GM21447 (cell line): ENCODE measurements at regions not wholly inside any gene's neighbourhood (a gene's known extent, or its start where the extent isn't known, plus 50 kb on each side); places are given as distances from the start of the nearest gene placed in this dataset.

ENCODE experiments used
- ATAC-seq: cut with Tn5 transposase; IDR thresholded peaks from one replicate; pipeline ENCODE4 v1.9.1; 2021; ENCODE audit not compliant: unreplicated experiment

DNA sequence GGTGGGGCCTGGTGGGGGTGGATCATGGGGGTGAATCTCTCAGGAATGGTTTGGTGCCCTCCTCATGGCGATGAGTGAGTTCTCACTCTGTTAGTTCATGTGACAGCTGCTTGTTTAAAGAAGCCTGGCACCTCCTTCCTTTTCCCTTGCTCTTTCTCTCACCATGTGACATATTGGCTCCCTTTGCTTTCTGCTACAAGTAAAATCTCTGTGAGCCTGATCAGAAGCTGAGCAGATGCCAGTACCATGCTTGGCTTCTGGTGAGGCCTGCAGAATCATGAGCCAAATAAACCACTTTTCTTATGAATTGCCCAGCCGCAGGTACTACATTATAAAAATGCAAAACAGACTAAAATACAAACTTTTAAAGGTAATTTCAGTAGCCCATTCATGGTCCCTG lies 73.4 kb upstream of the TEX51 start:
- no peak for ATAC-seq

- ATAC-seq, result no peak
These were observed 72.2 kb upstream of the TEX51 start for GRCh38 chr2:126826491-126826890.

GRCh38 chr2:126827371-126827770 lies 71.3 kb upstream of the TEX51 start:
- ATAC-seq, result no peak

DNA sequence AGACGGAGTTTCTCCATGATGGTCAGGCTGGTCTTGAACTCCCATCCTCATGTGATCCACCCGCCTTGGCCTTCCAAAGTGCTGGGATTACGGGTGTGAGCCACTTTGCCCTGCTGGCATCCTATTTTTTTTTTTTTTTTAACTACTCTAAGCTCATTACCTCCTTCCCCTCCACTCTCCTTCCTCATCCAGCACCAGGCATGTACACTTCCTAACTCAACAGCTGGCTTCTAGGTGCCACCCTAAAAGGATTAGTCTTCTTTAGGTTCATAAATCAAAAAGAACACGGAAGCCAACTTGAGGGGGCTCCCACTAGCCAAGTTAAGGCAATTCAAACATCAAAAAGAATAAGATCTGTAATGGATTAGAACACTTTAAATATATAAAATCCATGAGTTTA lies 70.6 kb upstream of the TEX51 start:
- no peak for ATAC-seq

- ATAC-seq, result no peak
These were observed 70.2 kb upstream of the TEX51 start for GRCh38 chr2:126828491-126828890.

GRCh38 chr2:126831234-126832005 lies 67.3 kb upstream of the TEX51 start:
- no peak for ATAC-seq

- no peak for ATAC-seq
These were observed 66.7 kb upstream of the TEX51 start for GRCh38 chr2:126832014-126832413.

- no peak for ATAC-seq
These were observed 65.9 kb upstream of the TEX51 start for GRCh38 chr2:126832757-126833156.

- no peak for ATAC-seq
These were observed 64.6 kb upstream of the TEX51 start for GRCh38 chr2:126834006-126834659.

DNA sequence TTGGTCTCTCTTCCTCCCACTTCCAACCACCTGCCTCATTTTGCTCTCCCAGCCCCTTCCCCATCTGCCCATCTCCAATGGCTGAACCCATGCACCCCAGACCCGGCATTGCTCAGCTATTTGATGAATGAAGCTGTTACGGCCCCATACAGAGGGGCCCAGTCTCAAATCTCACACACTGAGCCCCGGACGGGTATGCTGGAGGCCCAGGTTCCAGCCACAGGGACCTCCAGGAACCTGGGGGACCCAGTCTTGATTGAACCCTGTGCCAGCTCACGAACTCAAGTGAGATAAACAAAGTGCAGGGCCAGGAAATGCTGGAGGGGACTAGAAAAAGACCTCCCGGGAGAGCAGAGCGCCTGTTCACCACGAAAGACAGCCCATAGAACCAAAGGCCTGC lies 63.4 kb upstream of the TEX51 start:
- no peak for ATAC-seq

- ATAC-seq, result no peak
These were observed 62.9 kb upstream of the TEX51 start for GRCh38 chr2:126835831-126836230.

DNA sequence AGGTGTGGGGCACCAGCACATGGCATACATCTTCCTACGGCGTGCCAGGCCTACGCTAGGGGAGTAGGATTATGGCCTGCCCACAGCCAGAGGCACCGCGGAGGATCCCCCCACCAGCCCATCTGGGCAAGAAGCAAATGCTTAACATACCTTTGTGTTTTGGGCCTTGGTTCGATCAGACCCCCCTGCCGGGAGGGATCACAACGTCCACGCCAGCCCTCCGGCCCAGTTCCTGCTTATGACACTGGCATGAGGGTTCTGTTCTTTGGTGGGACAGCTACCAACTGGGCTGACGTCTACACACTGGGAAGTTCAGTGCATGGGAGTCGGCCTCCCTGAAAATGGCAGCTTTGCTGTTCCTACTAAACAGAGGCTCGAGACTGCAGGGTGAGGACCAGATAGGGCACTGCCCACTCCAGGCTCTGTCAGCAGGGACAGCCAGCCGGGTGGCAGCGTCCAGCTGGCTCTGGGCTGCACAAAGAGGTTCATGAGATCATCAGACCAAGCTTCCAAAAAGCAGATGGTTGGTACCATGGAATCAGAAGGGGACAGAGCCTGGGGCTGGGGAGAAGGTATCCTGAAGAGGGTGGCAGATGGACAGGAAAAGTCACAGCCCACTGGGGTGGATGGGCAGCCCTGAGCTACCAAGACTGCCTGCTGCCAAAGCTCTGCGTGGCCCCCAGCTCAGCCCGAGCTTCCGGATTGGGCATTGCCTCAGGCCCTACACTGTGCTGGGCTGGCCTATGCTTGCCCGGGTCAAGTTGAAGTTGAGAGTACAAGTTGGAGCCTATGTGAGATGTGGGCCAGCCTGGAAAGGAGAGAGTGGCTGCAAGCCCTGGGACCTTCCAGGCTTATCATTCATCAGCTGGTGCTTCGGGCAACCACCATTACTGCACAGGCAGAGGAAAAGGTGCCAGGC lies 61.7 kb upstream of the TEX51 start:
- no peak for ATAC-seq

GRCh38 chr2:126837966-126838715 lies 60.5 kb upstream of the TEX51 start:
- ATAC-seq, result no peak

DNA sequence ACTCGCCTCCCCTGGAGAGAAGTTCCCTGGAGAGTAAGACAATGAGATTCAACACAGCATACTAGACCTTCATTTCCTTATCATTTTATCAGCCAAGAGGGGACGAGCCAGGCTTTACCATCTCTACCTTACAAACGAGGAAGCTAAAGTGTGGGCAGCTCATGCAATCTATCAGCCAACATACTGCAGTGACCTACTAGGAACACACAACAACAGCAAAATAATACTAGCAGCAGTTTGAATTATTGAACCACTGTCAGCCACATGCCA lies 60.0 kb upstream of the TEX51 start:
- no peak for ATAC-seq

DNA sequence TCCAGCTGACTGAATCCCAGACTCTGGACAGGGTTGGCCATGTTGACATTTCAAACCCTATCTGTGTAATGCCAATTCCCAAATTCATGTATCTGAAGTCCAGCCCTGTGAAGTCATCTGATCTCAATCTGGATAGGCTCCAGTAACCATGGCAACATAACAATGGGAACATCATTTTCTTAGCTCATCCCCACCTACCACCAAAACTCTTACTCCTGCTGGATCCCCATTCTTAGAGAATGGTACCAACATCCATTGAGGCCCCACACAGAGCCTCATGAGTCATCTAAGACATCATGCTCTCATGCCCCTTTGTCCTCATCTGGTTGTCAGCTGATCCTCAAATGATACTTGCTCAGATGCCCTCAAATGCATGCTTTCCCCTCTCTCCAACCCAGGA lies 58.9 kb upstream of the TEX51 start:
- no peak for ATAC-seq

DNA sequence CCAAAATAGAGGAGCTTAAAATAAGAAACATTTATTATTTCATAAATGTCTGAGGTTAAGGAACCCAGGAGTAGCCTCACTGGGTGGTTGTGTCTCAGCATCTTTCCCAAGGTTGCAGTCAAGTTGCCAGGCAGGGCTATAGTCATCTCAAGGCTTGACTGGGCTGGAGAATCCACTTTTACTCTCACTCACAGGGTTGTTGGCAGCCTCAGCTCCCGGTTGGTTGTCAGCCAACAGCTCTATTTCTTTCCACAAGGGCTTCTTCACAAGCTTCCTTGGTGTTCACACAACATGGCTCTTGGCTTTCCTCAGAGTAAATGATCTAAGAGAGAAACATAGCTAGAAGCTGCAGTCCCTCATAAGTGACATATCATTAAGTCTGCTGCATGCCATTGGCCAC lies 55.6 kb upstream of the TEX51 start:
- no peak for ATAC-seq

DNA sequence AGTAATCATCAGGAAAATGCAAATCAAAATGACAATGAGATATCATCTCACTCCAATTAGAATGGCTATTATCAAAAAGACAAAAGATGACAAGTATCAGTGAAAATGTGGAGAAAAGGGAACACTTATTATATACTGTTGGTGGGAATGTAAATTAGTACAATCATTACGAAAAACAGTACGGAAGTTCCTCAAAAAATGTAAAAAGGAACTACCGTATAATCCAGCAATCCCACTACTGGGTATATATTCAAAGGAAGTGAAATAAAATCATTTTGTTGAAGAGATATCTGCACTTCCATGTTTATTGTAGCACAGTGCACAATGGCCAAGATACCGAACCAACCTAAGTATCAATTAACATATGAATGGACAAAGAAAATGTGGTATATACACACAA lies 52.4 kb upstream of the TEX51 start:
- no peak for ATAC-seq
